GM12892 (cell line): ENCODE measurements at regions not wholly inside any gene's neighbourhood (a gene's known extent, or its start where the extent isn't known, plus 50 kb on each side); places are given as distances from the start of the nearest gene placed in this dataset.

Source experiments
- POLR2AphosphoS5 ChIP-seq: IDR thresholded peaks from 2 replicates; pipeline ENCODE4 v1.6.1; 2011; ENCODE audit warnings: low read depth, low read length, control low read depth
- TAF1 ChIP-seq: IDR thresholded peaks from 2 replicates; pipeline ENCODE4 v1.6.1; 2011; ENCODE audit warnings: low read depth, mild to moderate bottlenecking, control low read depth, low read length, borderline replicate concordance

GRCh38 chr4:137922721-137923120, 319.4 kb downstream of the SLC7A11 start:
- TF ChIP-seq TAF1 (no peak), POLR2AphosphoS5 (no peak)
